ENCODE measurements at regions not wholly inside any gene's neighbourhood (a gene's known extent, or its start where the extent isn't known, plus 50 kb on each side); places are given as distances from the start of the nearest gene placed in this dataset.

DNA sequence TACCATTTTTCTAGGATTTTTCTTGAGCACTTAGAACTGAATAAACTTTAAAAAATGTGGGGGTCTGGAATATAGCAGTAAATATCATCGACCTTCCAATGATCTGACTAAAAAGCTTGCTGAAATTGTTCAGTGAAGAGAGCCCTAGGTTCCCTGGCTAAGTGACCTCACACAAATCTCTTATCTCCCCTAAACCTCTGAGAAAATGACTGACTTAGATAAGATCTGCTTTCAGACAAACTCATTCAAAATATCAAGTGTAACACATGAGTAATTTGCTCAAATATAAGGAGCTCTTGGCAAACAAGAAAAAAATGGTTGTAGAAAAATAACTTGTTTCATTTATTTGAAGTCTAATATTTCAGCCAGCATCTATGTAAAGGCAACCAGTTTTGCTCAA is 441.7 kb upstream of the SLIT2 start:
- H3K4me1 ChIP-seq (ENCODE audit: control insufficient read depth in 2 of 3, insufficient read depth in 2 of 3, low read depth in 1 of 3, low read length in 3 of 3): no peaks in the 10 kb centered on the region
- intact Hi-C loops (cut with DNase I): no loop called here

DNA sequence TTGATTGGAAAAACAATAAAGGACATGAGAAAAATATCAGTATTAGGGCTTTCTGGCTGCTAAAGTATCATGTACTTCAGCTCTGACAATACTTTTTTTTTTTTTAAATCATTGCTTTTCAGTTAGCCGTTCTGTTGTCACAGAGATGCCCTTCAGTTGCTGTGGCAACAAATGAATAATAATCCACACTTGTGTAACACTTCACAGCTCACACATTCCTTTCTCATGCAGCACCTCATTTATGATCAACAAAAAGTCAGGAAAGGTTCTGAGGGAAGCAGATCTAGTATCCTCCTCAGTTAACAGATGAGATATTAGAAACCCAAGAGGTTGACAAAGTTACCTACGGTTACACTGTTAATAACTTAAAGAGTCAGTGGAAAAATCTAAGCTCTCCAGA is 444.2 kb upstream of the SLIT2 start:
- Histone ChIP-seq H3K27me3 (ENCODE audit: control insufficient read depth, insufficient read depth, low read length) (no peaks in the 10 kb centered on the region), H3K36me3 (ENCODE audit: control insufficient read depth in 2 of 3, insufficient read depth in 3 of 3, low read length in 3 of 3) (no peaks in the 10 kb centered on the region), H3K27ac (ENCODE audit: low read depth in 2 of 2, low read length in 2 of 2) (no peak overlapping the region), H3K9ac (ENCODE audit: low read length in 3 of 3) (no peak overlapping the region), H3K9me3 (ENCODE audit: control insufficient read depth in 2 of 3, insufficient read depth in 1 of 3, low read length in 3 of 3) (no peaks in the 10 kb centered on the region), H3K4me1 (ENCODE audit: control insufficient read depth in 2 of 3, insufficient read depth in 2 of 3, low read depth in 1 of 3, low read length in 3 of 3) (no peaks in the 10 kb centered on the region), H3K4me3 (ENCODE audit: low read length in 3 of 3) (no peak overlapping the region)
- TF ChIP-seq, protein P1, sequence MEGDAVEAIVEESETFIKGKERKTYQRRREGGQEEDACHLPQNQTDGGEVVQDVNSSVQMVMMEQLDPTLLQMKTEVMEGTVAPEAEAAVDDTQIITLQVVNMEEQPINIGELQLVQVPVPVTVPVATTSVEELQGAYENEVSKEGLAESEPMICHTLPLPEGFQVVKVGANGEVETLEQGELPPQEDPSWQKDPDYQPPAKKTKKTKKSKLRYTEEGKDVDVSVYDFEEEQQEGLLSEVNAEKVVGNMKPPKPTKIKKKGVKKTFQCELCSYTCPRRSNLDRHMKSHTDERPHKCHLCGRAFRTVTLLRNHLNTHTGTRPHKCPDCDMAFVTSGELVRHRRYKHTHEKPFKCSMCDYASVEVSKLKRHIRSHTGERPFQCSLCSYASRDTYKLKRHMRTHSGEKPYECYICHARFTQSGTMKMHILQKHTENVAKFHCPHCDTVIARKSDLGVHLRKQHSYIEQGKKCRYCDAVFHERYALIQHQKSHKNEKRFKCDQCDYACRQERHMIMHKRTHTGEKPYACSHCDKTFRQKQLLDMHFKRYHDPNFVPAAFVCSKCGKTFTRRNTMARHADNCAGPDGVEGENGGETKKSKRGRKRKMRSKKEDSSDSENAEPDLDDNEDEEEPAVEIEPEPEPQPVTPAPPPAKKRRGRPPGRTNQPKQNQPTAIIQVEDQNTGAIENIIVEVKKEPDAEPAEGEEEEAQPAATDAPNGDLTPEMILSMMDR (IDR thresholded peaks at IDR 0.05; ENCODE audit: borderline replicate concordance, extremely low read depth, insufficient read depth): no peak
- FAIRE-seq: no peak
- intact Hi-C loops (cut with DNase I): no loop called here
- DNase-seq: peak in 2 of 5 donors; percentile 62 to 67

More for the DNA sequence above, 441.7 kb upstream of the SLIT2 start:
- Histone ChIP-seq H3K4me3 (ENCODE audit: low read length in 3 of 3) (no peak overlapping the region), H3K27ac (ENCODE audit: low read depth in 2 of 2, low read length in 2 of 2) (no peak overlapping the region), H3K36me3 (ENCODE audit: control insufficient read depth in 2 of 3, insufficient read depth in 3 of 3, low read length in 3 of 3) (no peaks in the 10 kb centered on the region), H3K27me3 (ENCODE audit: control insufficient read depth, insufficient read depth, low read length) (no peaks in the 10 kb centered on the region), H3K9ac (ENCODE audit: low read length in 3 of 3) (no peak overlapping the region), H3K9me3 (ENCODE audit: control insufficient read depth in 2 of 3, insufficient read depth in 1 of 3, low read length in 3 of 3) (no peaks in the 10 kb centered on the region)
- TF ChIP-seq, protein P1 (IDR thresholded peaks at IDR 0.05; ENCODE audit: borderline replicate concordance, extremely low read depth, insufficient read depth): no peak
- no peak for DNase-seq
- no peak for FAIRE-seq

DNA sequence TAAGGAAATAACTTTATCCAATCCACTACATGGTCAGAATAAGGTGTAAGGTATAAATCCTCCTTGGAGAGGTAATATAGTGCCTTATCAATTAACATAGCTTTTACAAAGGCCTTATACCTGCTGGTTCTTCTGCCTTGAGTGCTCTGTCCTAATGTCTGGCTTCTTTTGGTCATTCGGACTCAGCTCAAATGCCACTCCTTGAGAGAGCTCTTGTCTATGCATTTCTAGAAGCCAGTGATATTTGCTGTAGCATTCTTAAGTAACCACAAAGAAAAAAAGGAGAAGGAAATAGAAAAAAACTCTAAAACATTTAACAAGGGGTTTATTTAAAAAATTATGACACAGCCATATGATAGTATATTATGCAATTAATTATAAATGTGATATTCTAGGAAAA is 444.8 kb upstream of the SLIT2 start:
- Histone ChIP-seq H3K27me3 (ENCODE audit: control insufficient read depth, insufficient read depth, low read length) (no peaks in the 10 kb centered on the region), H3K4me3 (ENCODE audit: low read length in 3 of 3) (no peak overlapping the region), H3K36me3 (ENCODE audit: control insufficient read depth in 2 of 3, insufficient read depth in 3 of 3, low read length in 3 of 3) (no peaks in the 10 kb centered on the region), H3K9ac (ENCODE audit: low read length in 3 of 3) (no peak overlapping the region), H3K4me1 (ENCODE audit: control insufficient read depth in 2 of 3, insufficient read depth in 2 of 3, low read depth in 1 of 3, low read length in 3 of 3) (no peaks in the 10 kb centered on the region), H3K27ac (ENCODE audit: low read depth in 2 of 2, low read length in 2 of 2) (no peak overlapping the region), H3K9me3 (ENCODE audit: control insufficient read depth in 2 of 3, insufficient read depth in 1 of 3, low read length in 3 of 3) (no peaks in the 10 kb centered on the region)
- no peak for FAIRE-seq
- no peak for DNase-seq
- intact Hi-C loops (cut with DNase I): no loop called here
- TF ChIP-seq, protein P1 (IDR thresholded peaks at IDR 0.05; ENCODE audit: borderline replicate concordance, extremely low read depth, insufficient read depth): no peak

DNA sequence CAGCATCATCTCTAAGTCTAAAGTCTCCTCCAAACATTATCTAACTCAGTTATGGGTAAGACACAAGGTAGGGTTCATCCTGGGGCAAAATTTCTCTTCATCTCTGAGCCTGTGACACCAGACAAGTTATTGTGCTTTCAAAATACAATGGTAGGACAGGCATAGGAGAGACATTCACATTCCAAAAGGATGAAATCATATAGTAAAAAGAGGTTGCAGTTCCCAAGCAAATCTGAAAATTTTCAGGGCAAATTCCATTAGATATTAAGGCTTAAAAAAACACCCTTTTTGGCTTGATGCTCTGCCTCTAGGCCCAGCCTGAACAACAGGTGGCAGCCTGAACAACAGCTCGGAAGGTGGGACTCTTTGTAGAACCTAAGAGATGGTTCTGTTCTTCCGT is 448.3 kb upstream of the SLIT2 start:
- H3K36me3 ChIP-seq (ENCODE audit: control insufficient read depth in 2 of 3, insufficient read depth in 3 of 3, low read length in 3 of 3): no peaks in the 10 kb centered on the region
- H3K27ac ChIP-seq (ENCODE audit: low read depth in 2 of 2, low read length in 2 of 2): no peak overlapping the region
- no peak for FAIRE-seq
- H3K9ac ChIP-seq (ENCODE audit: low read length in 3 of 3): no peak overlapping the region
- H3K4me1 ChIP-seq (ENCODE audit: control insufficient read depth in 2 of 3, insufficient read depth in 2 of 3, low read depth in 1 of 3, low read length in 3 of 3): no peaks in the 10 kb centered on the region
- DNase-seq: no peak
- intact Hi-C loops (cut with DNase I): no loop called here
- TF ChIP-seq, protein P1 (IDR thresholded peaks at IDR 0.05; ENCODE audit: borderline replicate concordance, extremely low read depth, insufficient read depth): no peak
- H3K4me3 ChIP-seq (ENCODE audit: low read length in 3 of 3): no peak overlapping the region
- no peaks in the 10 kb centered on the region for H3K27me3 ChIP-seq (ENCODE audit: control insufficient read depth, insufficient read depth, low read length)
- H3K9me3 ChIP-seq (ENCODE audit: control insufficient read depth in 2 of 3, insufficient read depth in 1 of 3, low read length in 3 of 3): no peaks in the 10 kb centered on the region

Data from kidney (tissue), 13 donors.